Stimulated activated CD4-positive, alpha-beta T cell treated with anti-CD3 and anti-CD28 coated beads, Interleukin-1b, Interleukin-23, amount 100 ng/mL, for 48 hours (primary cell): ENCODE measurements at regions not wholly inside any gene's neighbourhood (a gene's known extent, or its start where the extent isn't known, plus 50 kb on each side); places are given as distances from the start of the nearest gene placed in this dataset.

Source experiments
- DNase-seq: peaks from one replicate; pipeline ENCODE4 v3.0.0-alpha.2; 2020

DNA sequence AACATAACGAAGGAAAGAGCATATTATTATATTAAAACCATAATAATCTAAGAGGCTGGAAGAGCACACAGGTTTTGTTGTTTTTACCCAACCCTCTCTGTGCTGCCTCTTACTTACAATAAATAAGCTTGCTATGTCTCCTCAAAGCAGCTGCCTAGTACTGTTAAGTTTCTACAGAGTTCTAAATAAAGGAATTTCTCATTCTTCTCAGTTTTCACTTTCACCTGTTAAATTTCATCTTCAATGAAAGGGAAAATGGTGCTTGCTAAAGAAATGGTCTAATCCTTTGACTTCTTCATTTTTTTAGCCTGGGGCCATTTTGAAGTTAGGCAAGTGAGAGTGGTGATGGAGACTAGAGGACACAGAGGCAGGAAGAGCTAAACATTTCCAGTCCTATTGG lies 396.1 kb downstream of the MAN2A1 start:
- no peak for DNase-seq

DNA sequence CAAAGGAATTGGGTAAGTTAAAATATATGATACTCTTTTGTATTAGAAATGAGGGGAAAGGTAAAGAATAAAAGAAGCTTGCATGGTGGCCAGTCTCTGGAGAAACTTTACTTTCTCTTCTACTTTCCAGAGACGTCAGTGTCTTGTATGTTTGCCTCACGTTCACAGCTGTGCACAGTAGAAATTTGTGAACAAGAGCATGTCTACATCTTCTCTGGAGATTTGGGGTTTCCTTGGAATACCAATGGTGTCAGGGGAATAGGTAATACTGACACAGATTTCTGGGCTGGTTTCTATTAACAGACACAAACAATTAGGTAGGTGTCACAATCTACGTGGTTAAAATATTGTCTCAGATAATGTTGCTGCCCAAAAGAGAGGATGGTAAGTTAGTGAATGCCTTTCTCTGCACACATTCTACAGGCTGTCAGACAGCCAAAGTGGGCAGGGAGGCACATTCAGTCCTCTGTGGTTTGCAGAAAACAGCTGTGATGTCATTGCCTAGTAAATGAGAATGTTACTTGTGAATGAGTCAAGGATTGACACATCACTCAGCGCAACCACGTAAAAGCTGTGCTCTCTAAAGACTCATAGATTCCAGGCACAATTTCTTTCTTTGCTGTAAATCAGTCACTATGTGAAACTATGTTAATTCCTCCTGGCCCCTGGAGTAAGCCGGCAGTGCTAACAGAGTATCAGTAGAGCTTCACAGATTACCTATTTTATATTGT lies 397.1 kb downstream of the MAN2A1 start:
- peak; percentile 81 for DNase-seq

DNA sequence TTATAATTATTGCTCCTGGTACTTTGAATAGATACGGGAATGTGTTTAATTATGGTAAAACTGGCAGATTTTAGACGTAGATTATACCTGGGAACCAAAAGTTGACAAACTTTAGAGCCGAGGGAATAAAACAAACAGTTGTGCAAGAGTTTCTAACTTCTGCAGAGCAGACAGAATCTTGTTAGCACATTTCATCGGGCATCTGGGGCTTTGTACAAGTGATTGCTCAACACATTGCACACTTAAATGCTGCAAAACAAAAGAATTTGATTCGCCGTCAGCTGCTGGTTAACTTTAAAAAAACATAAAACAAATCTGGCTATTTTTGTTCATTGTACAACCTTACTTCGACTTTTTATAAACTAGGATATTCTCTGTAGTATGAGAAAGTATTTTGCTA lies 398.1 kb downstream of the MAN2A1 start:
- no peak for DNase-seq

DNA sequence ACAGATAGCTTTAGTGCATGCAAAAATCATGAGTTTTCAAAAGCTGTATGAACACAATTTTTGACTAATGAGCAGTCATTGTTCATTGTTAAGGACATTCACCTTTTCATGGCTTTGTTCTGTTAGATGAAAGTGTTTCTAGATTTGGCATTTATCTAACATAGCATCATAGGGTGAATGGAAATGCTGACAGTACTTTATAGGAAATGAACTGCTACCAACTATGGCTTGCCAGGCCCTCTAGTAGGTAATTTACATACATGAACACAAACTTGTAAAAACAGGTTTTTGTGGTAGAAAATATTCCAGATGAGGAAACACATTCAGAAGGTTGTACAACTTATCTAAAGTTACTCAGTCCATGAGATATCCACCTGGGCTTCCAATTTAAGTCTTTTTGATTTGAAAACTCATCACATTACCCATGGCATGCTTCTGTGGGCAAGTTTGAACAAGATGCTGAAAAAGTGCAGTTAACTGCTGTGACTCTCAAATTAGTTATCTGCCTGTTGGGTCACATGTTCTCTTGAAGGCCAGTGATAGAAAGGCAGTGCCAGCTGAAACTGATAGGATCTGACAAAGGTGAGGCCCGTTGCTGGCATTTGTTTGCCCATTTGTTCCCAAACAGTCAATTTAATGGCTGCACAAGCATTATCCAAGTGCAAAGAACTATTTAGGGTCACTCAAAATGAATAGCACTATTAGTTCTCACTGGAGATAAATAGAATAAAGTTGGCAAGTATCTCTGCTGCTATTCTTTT lies 399.1 kb downstream of the MAN2A1 start:
- DNase-seq: no peak

DNA sequence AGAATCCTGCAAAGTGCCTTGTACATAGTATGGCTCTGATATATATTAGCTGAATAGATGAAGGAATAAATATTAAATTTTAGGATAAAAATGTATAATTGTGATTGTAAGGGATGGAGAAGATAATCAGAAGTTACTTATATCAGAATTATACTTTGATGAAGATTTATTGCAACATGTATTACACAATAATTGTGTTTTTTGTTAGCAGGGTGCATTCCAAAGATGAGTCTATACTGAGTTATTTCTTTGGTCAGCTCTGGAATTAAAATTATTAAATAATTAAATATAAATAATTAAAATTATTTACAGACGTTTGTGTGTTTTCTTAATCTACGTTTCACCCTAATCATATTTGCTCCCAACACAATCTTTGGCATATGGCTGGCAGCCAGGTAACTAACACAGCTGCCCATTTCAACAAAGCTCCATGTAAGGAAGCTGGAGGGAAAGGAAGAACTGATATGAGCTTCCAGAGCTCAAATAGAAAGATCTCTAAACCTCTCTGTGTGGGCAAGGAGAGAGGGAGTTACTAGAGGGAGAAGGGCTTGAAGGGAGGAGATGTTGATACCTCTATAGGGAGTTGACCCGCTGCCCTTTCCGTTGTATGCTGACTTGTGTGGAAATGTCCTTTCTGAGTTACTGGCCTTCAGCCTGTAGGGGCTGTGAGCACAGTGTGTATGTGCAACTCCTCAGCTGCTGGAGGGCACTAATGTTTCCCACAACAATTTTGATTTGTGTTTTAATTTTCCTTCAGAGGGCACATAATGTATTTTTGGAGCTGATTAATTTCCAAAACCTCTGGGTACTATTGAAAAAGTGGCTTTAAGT lies 403.4 kb downstream of the MAN2A1 start:
- DNase-seq: no peak

DNA sequence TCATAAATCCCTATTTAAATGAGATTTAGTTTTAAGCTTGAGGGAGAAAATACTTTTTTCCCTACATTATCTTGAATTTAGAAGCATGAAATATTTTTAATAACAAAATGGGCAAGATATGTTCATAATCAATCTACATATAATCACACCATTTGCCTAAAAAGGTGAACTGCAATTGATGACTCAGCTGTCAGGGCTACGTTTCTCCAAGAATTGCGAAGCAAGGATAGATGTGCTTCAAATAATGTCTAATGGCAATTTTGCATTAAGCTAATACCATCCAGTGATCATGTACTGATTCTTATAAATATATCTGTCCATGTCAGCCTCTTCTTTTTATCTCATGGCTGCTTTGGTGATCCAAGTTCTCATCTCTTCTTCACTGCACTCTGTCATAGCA lies 404.4 kb downstream of the MAN2A1 start:
- no peak for DNase-seq

DNA sequence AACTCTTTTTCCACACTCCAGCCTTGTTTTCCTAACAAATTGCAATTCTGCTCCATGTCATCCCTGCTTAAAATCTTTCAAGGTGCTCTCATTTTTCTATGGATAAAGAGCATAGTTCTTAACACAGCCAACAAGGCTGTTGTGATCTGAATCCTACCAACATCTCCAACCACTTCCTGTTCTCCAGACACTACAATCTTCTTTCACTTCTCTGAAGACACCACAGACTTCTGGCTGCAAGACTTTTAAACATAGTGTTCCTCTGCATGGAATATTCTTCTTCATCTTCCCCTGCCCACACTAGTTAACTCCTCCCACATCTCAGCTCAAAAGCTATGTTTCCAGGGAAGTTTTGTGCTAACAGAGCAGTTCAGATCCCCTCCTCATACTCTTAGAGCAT lies 404.8 kb downstream of the MAN2A1 start:
- DNase-seq: no peak

DNA sequence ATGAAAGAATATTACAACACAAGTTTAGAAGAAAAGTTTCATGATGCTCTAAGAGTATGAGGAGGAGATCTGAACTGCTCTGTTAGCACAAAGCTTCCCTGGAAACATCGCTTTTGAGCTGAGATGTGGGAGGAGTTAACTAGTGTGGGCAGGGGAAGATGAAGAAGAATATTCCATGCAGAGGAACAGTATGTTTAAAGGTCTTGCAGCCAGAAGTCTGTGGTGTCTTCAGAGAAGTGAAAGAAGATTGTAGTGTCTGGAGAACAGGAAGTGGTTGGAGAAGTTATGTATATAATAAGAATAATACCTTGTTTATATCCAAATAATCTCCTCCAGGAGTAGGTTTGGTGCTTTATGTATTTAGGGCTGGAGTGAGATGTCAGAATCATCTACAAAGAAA lies 406.7 kb downstream of the MAN2A1 start:
- DNase-seq: no peak

DNA sequence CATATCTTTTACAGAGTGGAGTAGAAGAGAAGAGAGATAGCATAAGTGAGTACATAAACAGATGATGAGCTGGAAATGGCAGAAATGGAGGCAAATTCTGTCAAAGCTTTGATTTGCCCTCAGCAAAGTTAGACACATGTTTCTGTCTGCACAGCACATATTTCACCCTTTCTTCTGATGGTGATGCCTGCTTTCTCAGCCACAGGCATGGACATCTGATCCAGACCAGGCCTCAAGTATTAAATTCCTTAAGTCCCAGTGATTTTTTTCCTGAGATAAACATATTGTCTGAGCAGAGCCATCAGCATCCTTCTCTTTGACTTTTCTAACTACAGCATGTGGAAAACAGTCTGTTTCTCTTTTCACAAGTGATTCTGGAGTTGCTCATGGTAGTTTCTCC lies 409.8 kb downstream of the MAN2A1 start:
- no peak for DNase-seq

DNA sequence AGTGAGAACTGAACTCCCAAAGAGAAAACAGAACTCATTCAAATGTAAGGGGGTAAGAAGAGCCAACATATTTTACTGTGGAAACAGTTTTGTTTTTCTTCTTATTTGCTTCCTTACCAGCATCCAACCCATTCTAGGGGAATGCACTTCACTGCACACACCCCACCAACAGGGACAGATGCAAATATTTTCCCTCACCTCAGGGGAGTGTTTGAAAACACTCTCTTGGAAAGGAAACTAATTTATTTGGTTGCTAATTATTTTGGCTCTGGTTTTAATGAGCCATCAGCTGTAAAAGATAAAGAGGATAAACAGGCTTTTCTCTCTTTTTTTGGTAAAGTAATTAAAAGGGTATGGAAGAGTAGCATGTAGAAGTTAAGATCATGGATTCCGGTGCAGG lies 413.4 kb downstream of the MAN2A1 start:
- DNase-seq: no peak

DNA sequence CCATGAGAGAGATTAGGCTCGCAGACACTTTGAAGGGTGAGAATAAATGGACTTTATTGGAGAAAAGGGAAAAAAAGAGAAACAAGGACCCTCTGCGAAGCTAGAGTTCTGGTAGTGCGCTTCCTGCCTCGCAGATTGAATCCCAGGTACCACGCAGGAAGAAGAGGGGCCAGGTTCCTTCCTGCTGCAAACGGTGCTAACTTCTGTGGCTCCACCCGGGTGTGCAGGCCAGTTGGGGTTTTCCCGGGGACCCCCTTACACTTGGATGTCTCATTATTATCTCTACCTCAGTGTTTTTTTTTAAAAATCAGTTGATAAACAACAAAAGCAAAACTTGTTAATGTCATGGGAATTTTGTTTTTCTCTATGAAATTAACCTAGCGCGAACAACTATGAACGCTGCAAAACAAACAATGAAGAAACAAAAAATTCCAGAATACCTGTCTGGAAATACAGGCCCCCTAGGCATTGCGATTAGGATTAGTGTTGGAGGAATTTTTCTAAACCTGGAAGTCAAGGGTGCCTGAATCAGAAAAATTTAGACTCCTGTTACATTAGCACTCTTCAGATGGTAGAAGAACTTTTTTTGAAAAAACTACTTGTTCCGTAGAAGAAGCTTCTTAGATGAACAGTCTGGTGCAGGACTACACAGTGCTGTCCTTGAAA lies 414.5 kb downstream of the MAN2A1 start:
- no peak for DNase-seq

DNA sequence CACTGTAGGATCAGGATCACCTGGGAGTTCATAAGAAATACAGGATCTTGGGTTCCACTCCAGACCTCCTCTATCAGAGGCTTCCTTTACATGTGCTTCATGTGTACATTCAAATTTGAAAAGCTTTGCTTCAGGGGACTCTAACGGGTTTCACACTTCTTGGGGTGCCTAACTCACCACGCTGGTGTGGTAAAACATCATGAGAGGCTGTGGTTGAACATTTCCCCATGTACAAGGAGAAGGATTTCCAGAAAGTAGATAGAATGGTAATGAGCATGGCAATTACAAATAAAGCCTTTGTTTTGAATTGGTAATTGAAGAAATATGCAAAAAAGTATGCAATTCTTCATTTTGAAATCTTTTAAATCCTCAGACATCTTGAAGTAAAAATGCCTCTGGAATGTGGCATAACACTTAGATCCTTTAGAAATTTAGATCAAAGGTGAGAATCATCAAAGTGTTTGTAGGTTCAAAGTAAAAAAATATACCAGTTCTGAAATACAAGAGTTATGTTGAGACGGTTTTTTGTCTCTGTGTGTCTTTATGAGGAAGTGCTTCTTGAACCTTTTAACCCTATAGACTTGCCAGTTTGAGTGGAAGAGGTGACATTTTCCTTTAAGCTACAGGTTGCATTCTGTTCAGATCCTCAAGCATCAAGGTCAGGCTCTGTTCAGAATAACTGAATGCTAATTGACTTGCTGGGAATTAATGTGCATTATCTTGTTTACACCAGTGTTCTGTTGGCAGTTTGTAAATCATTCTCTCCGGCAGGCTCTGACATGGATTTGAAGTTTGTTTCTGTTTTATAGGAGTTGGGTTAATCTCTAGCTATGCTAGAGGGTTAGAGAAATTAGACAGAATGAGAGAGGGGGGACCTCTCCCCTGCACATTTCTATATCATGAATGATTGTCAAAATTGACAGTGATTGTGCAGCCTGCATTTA lies 415.3 kb downstream of the MAN2A1 start:
- no peak for DNase-seq

DNA sequence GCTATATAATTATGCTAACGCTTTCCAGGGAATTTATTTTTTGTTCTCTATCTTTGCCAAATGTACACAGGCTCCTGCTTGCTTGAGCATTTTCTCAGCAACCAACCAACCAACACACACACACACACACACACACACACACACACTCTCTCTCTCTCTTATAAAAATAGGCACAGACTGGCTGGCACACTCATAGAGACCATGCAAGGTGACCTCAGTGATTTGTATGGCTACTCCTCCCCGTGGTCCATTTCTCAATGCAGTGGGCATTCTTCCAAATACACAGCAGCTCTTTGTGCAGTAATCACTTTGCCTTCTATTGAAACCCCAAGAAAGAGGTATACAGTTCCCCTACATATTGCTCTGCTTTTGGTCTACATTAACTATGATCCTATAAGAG lies 416.0 kb downstream of the MAN2A1 start:
- DNase-seq: no peak

DNA sequence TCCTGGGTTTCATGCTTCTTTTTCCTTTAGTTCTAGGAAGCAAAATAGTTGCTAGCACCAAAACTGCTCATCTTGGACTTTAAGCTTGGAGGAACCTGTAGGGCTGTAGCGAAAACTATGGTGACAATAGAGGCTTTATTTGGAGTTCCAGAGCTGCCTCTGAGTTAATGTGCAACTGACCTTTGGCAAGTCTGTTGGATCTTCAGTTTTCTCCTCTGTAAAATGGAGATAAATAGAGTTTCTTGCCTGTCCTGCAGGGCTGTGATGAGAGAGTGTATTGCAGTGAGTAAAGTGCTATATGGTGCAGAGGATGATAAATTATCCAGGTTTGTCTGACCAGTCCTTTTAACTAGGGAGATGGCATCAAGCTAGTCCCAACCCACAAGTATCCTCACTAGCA lies 417.0 kb downstream of the MAN2A1 start:
- DNase-seq: no peak

DNA sequence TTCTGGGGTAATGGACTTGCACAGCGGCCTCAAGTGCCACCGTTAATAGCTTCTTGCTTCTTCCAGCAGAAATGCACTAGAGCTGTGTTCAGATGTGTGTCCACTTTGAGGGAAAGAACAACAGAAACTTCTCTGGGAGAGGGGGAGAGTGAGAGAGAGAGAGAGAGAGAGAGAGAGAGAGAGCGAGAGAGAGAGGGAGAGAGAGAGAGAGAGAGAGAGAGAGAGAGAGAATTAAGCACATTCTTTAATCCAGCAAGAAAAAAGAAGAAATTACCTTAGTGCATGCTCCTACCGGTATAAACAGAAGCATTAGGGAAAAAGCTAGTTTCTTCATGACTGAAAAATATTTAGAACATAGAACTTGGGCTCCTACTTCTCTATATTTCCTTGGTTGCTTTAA lies 418.8 kb downstream of the MAN2A1 start:
- no peak for DNase-seq

DNA sequence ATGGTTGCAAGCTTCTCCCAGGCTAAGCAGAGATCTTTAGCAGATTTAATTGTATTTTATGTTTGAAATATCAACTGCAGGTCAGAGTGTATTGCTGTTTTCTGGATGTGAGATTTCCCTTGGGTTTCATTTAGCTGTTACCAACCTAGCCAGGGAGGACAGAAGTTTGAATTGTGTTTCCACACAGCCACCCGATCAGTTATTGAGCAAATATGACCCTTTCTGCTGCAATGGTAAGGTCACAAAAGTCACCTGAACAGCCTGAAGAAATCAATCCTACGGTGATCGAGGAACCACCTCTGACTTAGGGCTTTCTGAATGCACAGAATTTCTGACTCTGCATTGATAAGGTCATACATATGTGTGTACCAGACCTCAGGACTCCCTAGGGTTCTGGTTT lies 419.9 kb downstream of the MAN2A1 start:
- no peak for DNase-seq

DNA sequence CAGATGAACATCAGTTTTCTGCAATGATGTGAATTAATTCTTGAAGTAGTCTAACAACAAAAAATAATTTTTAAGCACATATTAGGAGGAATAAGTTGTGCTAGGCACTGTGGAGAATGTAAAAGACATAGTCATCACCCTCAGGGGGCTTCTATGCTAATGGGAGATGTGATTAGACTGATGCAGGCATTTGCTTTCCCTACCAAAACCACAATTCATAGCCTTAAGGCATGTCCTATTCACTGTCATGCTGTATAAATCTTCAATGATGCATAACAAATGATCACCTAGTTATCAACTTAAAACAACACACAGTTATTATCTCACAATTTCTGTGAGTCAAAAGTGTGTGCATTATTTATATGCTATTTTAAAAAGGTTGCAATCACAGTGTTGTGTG lies 422.6 kb downstream of the MAN2A1 start:
- DNase-seq: no peak

DNA sequence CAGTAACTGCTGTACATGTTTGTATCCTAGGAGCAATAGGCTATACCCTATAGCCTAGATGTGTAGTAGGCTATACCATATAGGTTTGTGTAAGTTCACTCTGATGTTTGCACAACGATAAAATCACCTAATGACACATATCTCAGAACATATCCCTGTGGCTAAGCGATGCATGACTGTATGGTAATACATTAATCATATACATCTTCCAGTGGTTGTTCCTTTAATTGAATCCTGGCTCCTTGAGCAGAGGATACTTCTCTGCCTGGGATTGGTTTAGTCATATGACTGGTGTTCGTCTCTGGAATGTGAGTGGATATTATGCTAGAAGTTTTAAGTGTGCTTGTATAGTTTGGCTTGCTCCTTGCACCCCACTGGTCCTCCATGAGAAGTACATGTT lies 425.8 kb downstream of the MAN2A1 start:
- DNase-seq: no peak

DNA sequence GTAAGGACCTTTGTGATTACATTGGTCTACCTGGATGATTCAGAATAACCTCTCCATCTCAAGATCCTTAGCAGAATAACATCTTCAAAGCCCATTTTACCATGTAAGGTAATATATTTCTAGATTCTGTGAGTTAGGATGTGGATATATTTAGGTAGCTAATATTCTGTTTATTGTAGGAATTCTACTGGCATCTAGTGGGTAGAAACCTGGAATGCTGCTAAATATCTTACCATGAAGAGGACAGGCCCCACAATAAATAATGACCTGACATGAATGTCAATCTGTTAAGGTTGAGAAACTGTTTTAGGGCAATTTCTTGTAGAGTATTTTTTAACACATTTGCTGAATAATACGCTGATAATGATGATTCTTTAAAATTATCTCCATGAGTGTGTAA lies 426.8 kb downstream of the MAN2A1 start:
- no peak for DNase-seq

DNA sequence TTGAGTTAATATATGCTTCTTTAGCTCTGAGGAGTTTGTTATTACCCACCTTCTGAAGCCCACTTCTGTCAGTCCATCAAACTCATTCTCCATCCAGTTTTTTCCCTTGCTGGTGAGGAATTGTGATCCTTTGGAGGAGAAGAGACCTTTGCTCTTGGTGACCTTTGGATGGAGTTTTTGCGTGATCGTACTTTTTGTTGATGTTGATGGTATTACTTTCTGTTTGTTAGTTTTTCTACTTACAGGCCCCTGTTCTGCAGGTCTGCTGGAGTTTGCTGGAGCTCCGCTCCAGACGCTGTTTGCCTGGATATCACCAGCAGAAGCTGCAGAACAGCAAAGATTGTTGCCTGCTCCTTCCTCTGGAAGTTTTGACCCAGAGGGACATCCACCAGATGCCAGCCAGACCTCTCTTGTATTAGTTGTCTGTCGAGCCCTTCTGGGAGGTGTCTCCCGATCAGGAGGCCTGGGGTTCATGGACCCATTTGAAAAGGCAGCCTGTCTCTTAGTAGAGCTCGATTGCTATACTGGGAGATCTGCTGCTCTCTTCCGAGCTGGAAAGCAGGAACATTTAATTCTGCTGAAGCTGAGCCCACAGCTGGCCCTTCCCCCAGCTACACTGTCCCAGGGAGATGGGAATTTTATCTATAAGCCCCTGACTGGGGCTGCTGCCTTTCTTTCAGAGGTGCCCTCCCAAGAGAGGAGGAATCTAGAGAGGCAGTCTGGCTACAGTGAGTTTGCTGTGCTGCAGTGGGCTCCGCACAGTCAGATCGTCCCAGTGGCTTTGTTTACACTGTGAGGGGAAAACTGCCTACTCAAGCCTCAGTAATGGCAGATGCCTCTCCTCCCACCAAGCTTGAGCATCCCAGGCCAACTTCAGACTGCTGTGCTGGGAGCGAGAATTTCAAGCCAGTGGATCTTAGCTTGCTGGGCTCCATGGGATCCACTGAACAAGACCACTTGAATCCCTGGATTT lies 445.5 kb downstream of the MAN2A1 start:
- no peak for DNase-seq

DNA sequence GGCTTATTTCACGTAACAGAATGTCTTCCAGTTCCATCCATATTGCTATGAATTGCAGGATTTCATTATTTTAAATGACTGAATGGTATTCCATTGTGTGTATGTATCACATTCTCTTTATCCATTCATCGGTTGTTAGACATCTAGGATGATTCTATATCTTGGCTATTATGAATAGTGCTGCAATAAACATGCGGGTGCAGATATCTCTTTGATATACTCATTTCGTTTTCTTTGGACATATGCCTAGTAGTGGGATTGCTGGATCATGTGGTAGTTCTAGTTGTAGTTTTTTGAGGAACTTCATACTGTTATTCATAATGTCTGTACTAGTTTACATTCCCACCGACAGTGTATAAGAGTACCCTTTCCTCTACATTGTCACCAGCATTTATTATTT lies 460.5 kb downstream of the MAN2A1 start:
- no peak for DNase-seq
